GM23338 (cell line): ENCODE measurements at regions not wholly inside any gene's neighbourhood (a gene's known extent, or its start where the extent isn't known, plus 50 kb on each side); places are given as distances from the start of the nearest gene placed in this dataset.

Experiments
- CREB1 ChIP-seq: fragments of 250-450 bp; sonication (Bioruptor Pico); IDR thresholded peaks from 2 replicates; pipeline ENCODE4 v1.5.0; 2020; ENCODE audit warnings: low read depth, mild to moderate bottlenecking, moderate library complexity
- CTCF ChIP-seq, 2 experiments: fragments of 200-600 bp in 1 of 2; sonication (generic) in 1 of 2; conservative IDR thresholded peaks; 2 replicates each; pipeline versions ENCODE4 v1.5.1 to v1.6.1; 2016 to 2017; ENCODE audit warnings: antibody characterized with exemption in 2 of 2, low read depth in 2 of 2, mild to moderate bottlenecking in 2 of 2, moderate library complexity in 1 of 2
- ETS1 ChIP-seq: IDR thresholded peaks from 2 replicates; pipeline ENCODE4 v1.6.1; 2016; ENCODE audit warnings: antibody characterized with exemption
- EZH2 ChIP-seq: fragments of 200-600 bp; sonication (generic); IDR thresholded peaks from one replicate; pipeline ENCODE4 v1.8.0; 2017; ENCODE audit warnings: antibody characterized with exemption, mild to moderate bottlenecking, low read depth; ENCODE audit not compliant: unreplicated experiment
- EZH2phosphoT487 ChIP-seq: fragments of 200-600 bp; sonication (generic); IDR thresholded peaks from one replicate; pipeline ENCODE4 v1.8.1; 2018; ENCODE audit warnings: antibody characterized with exemption; ENCODE audit not compliant: unreplicated experiment
- JUNB ChIP-seq: IDR thresholded peaks from one replicate; pipeline ENCODE4 v1.6.1; 2016; ENCODE audit warnings: antibody characterized with exemption; ENCODE audit not compliant: unreplicated experiment
- NANOG ChIP-seq: IDR thresholded peaks from 2 replicates; pipeline ENCODE4 v1.6.1; 2016; ENCODE audit warnings: antibody characterized with exemption, borderline replicate concordance
- POLR2AphosphoS5 ChIP-seq: IDR thresholded peaks from 2 replicates; pipeline ENCODE4 v1.6.1; 2016; ENCODE audit warnings: antibody characterized with exemption, low read depth
- REST ChIP-seq: IDR thresholded peaks from one replicate; pipeline ENCODE4 v1.6.1; 2018; ENCODE audit warnings: antibody characterized with exemption; ENCODE audit not compliant: unreplicated experiment
- STAT1 ChIP-seq: IDR thresholded peaks from one replicate; pipeline ENCODE4 v1.6.1; 2016; ENCODE audit warnings: antibody characterized with exemption; ENCODE audit not compliant: unreplicated experiment
- ZNF114 ChIP-seq: fragments of 250-450 bp; sonication (Bioruptor Pico); IDR thresholded peaks from 2 replicates; pipeline ENCODE4 v1.5.0; 2020; ENCODE audit warnings: mild to moderate bottlenecking, moderate library complexity
- ZNF331 ChIP-seq: fragments of 250-450 bp; sonication (Bioruptor Pico); IDR thresholded peaks from 2 replicates; pipeline ENCODE4 v1.5.0; 2020; ENCODE audit warnings: low read depth, mild to moderate bottlenecking, moderate library complexity
- ZNF462 ChIP-seq: fragments of 250-450 bp; sonication (Bioruptor Pico); IDR thresholded peaks from 2 replicates; pipeline ENCODE4 v1.5.0; 2020; ENCODE audit warnings: mild to moderate bottlenecking, moderate library complexity

- TF ChIP-seq ETS1 = no peak
- no peak for TF ChIP-seq CTCF (conservative IDR thresholded peaks at IDR 0.05; ENCODE audit: low read depth in 2 of 2)
- no peak for TF ChIP-seq EZH2
- TF ChIP-seq JUNB = no peak
- TF ChIP-seq POLR2AphosphoS5 = no peak
- TF ChIP-seq ZNF462 (CRISPR knock-in tag) = no peak
- no peak for TF ChIP-seq EZH2phosphoT487
- TF ChIP-seq REST = no peak
- TF ChIP-seq CREB1 (CRISPR knock-in tag) = no peak
- no peak for TF ChIP-seq NANOG
- TF ChIP-seq ZNF114 (CRISPR knock-in tag) = no peak
- TF ChIP-seq STAT1 = no peak
- no peak for TF ChIP-seq ZNF331 (CRISPR knock-in tag)
Observed at GRCh38 chr20:53826090-53826489, 232.5 kb upstream of the ZNF217 start.
